Caco-2 (cell line): ENCODE measurements at regions not wholly inside any gene's neighbourhood (a gene's known extent, or its start where the extent isn't known, plus 50 kb on each side); places are given as distances from the start of the nearest gene placed in this dataset.
A peak's percentile ranks its signal among the peaks of the same experiment; 100 is the strongest.

ENCODE experiments used
- BruUV-seq: library from RNA; stranded (reverse); fragments of 400-500 nt; replicated peaks from 2 replicates; lab custom pipeline; 2021; lab: Mats Ljungman, UMichigan
- CTCF ChIA-PET: fragments of 300-600 bp; sonication (Branson Sonifier 250); formaldehyde crosslinking; loops from one replicate; lab custom pipeline; 2022; ENCODE audit warnings: antibody characterized with exemption; lab: Charles Lee
- POLR2A ChIA-PET: fragments of 300-600 bp; sonication (Branson Sonifier 250); formaldehyde crosslinking; loops from one replicate; lab custom pipeline; 2022; ENCODE audit warnings: antibody characterized with exemption; lab: Charles Lee
- DNase-seq, 2 experiments: peaks; one replicate each; pipeline versions ENCODE4 v3.0.0 to v3.0.0-alpha.2; 2020 to 2022
- H3K27me3 ChIP-seq: replicated peaks from 2 replicates; pipeline ENCODE4 v1.6.0; 2011; ENCODE audit warnings: low read length; ENCODE audit not compliant: control insufficient read depth, insufficient read depth
- H3K36me3 ChIP-seq: 2 replicates; pipeline ENCODE4 v1.5.1; 2011; ENCODE audit warnings: low read length; ENCODE audit not compliant: control insufficient read depth, insufficient read depth
- H3K4me1 ChIP-seq: fragments of 250-450 bp; sonication (Bioruptor Pico); 2 replicates; pipeline ENCODE4 v1.5.1; 2020; ENCODE audit warnings: mild to moderate bottlenecking
- H3K4me3 ChIP-seq: 2 replicates; pipeline ENCODE4 v1.5.1; 2011; ENCODE audit warnings: low read depth, mild to moderate bottlenecking, control low read depth, low read length
- H3K9me3 ChIP-seq: fragments of 250-450 bp; sonication (Bioruptor Pico); 2 replicates; pipeline ENCODE4 v1.5.1; 2020; ENCODE audit warnings: mild to moderate bottlenecking, moderate library complexity
- H3K27ac Mint-ChIP-seq: one replicate; pipeline ENCODE4 v1.8.0; 2022; ENCODE audit warnings: mixed read lengths; ENCODE audit not compliant: unreplicated experiment
- H3K27me3 Mint-ChIP-seq: one replicate; pipeline ENCODE4 v1.8.0; 2022; ENCODE audit warnings: mixed read lengths; ENCODE audit not compliant: insufficient read depth, unreplicated experiment
- H3K36me3 Mint-ChIP-seq: one replicate; pipeline ENCODE4 v1.8.0; 2022; ENCODE audit warnings: mild to moderate bottlenecking, mixed read lengths; ENCODE audit not compliant: insufficient read depth, unreplicated experiment
- H3K4me1 Mint-ChIP-seq: one replicate; pipeline ENCODE4 v1.8.0; 2022; ENCODE audit warnings: low read depth, mixed read lengths; ENCODE audit not compliant: unreplicated experiment
- H3K4me3 Mint-ChIP-seq: one replicate; pipeline ENCODE4 v1.8.0; 2022; ENCODE audit warnings: mild to moderate bottlenecking, moderate library complexity, mixed read lengths; ENCODE audit not compliant: unreplicated experiment
- H3K9me3 Mint-ChIP-seq: one replicate; pipeline ENCODE4 v1.8.0; 2022; ENCODE audit warnings: mixed read lengths; ENCODE audit not compliant: unreplicated experiment
- CTCF ChIP-seq, 2 experiments: fragments of 200-600 bp in 1 of 2; IDR thresholded peaks; 1 replicate in 1 of 2; 2 replicates in 1 of 2; pipeline versions ENCODE4 v1.5.1 to v1.8.0; 2011 to 2022; ENCODE audit warnings: antibody characterized with exemption in 1 of 2, control low read depth in 1 of 2, inconsistent platforms in 1 of 2, low read depth in 1 of 2, low read length in 1 of 2, mild to moderate bottlenecking in 1 of 2, moderate library complexity in 1 of 2; ENCODE audit not compliant: insufficient read depth in 1 of 2, severe bottlenecking in 1 of 2, unreplicated experiment in 1 of 2
- intact Hi-C: fragments of 100-400 bp; cut with micrococcal nuclease; formaldehyde crosslinking; loops from one replicate; pipeline ENCODE4 v1.10.0; 2022; ENCODE audit not compliant: unreplicated experiment

DNA sequence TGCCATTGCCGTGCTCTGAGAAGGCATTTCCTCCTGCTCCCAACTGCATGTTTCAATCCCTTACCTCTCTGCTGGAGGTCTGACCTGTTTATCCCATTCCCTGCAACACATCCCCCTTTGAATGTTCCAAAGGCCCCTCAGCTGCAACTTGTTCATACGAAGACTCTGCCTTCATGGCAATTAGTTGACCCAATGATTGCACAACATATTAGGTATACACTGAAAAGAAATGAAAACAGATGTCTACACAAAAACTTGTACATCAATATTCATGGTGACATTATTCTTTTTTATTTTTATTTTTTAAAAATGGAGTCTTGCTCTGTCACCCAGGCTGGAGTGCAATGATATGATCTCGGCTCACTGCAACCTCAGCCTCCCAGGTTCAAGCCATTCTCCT is 54.9 kb upstream of the STX18 start:
- Histone ChIP-seq H3K4me1 (no peaks in the 10 kb centered on the region), H3K27me3 (no peaks in the 10 kb centered on the region), H3K9me3 (no peaks in the 10 kb centered on the region), H3K4me3 (no peak overlapping the region), H3K36me3 (no peaks in the 10 kb centered on the region)
- no TSS peak for BruUV-seq
- ChIA-PET CTCF (no interaction called here), POLR2A (no interaction called here)
- Mint-ChIP-seq H3K27me3 (no peaks in the 10 kb centered on the region), H3K4me1 (no peaks in the 10 kb centered on the region), H3K36me3 (no peaks in the 10 kb centered on the region), H3K4me3 (no peak overlapping the region), H3K27ac (no peak overlapping the region), H3K9me3 (no peaks in the 10 kb centered on the region)
- intact Hi-C loops = loop anchor here (10.0 kb wide), 1 partner anchor 268 kb away; no protein-coding TSS in a partner anchor
- DNase-seq = no peak
- TF ChIP-seq CTCF (IDR thresholded peaks at IDR 0.05; ENCODE audit: insufficient read depth in 1 of 2, low read depth in 1 of 2, low read length in 1 of 2, severe bottlenecking in 1 of 2, unreplicated experiment in 1 of 2) = no peak

GRCh38 chr4:4595252-4595651 is 53.4 kb upstream of the STX18 start:
- H3K27me3 Mint-ChIP-seq = no peaks in the 10 kb centered on the region

GRCh38 chr4:4594285-4594920 is 52.6 kb upstream of the STX18 start:
- no peak for DNase-seq
- ChIA-PET CTCF (no interaction called here), POLR2A (no interaction called here)
- Mint-ChIP-seq H3K36me3 (no peaks in the 10 kb centered on the region), H3K4me3 (no peak overlapping the region), H3K9me3 (no peaks in the 10 kb centered on the region), H3K4me1 (no peaks in the 10 kb centered on the region), H3K27ac (no peak overlapping the region), H3K27me3 (no peaks in the 10 kb centered on the region)
- intact Hi-C loops = loop anchor here (10.0 kb wide), 1 partner anchor 270 kb away; no protein-coding TSS in a partner anchor
- Histone ChIP-seq H3K9me3 (no peaks in the 10 kb centered on the region), H3K4me1 (no peaks in the 10 kb centered on the region), H3K36me3 (no peaks in the 10 kb centered on the region), H3K27me3 (no peaks in the 10 kb centered on the region), H3K4me3 (no peak overlapping the region)
- no TSS peak for BruUV-seq
- no peak for TF ChIP-seq CTCF (IDR thresholded peaks at IDR 0.05; ENCODE audit: insufficient read depth in 1 of 2, low read depth in 1 of 2, low read length in 1 of 2, severe bottlenecking in 1 of 2, unreplicated experiment in 1 of 2)

More at GRCh38 chr4:4595252-4595651, 53.4 kb upstream of the STX18 start:
- Histone ChIP-seq H3K27me3 (no peaks in the 10 kb centered on the region), H3K36me3 (no peaks in the 10 kb centered on the region), H3K4me3 (no peak overlapping the region), H3K9me3 (no peaks in the 10 kb centered on the region), H3K4me1 (no peaks in the 10 kb centered on the region)
- no peaks in the 10 kb centered on the region for H3K4me1 Mint-ChIP-seq
- peak; percentile 69 to 79 for TF ChIP-seq CTCF (IDR thresholded peaks at IDR 0.05; ENCODE audit: insufficient read depth in 1 of 2, low read depth in 1 of 2, low read length in 1 of 2, severe bottlenecking in 1 of 2, unreplicated experiment in 1 of 2)
- H3K9me3 Mint-ChIP-seq = no peaks in the 10 kb centered on the region
- ChIA-PET CTCF (no interaction called here), POLR2A (no interaction called here)
- no peaks in the 10 kb centered on the region for H3K36me3 Mint-ChIP-seq
- no peak overlapping the region for H3K27ac Mint-ChIP-seq
- no TSS peak for BruUV-seq
- no peak overlapping the region for H3K4me3 Mint-ChIP-seq
- intact Hi-C loops = loop anchor here (10.0 kb wide), 1 partner anchor 270 kb away; no protein-coding TSS in a partner anchor
- peak; percentile 48 to 56 for DNase-seq
